KMS-11 (cell line): ENCODE measurements at regions not wholly inside any gene's neighbourhood (a gene's known extent, or its start where the extent isn't known, plus 50 kb on each side); places are given as distances from the start of the nearest gene placed in this dataset.

ENCODE experiments used
- H2AFZ ChIP-seq: fragments of 200-600 bp; sonication (generic); 2 replicates; pipeline ENCODE4 v1.6.1; 2016; ENCODE audit warnings: antibody characterized with exemption, mixed run types, low read depth
- H3K27ac ChIP-seq: fragments of 200-600 bp; sonication (generic); 2 replicates; pipeline ENCODE4 v1.6.1; 2016; ENCODE audit warnings: mild to moderate bottlenecking, mixed run types
- H3K27me3 ChIP-seq: fragments of 200-600 bp; sonication (generic); 2 replicates; pipeline ENCODE4 v1.6.1; 2017; ENCODE audit warnings: mild to moderate bottlenecking, low read depth, mixed run types, moderate library complexity; ENCODE audit not compliant: insufficient read depth
- H3K36me3 ChIP-seq: fragments of 200-600 bp; sonication (generic); 2 replicates; pipeline ENCODE4 v1.6.1; 2017; ENCODE audit warnings: mild to moderate bottlenecking, mixed run types; ENCODE audit not compliant: insufficient read depth
- H3K4me1 ChIP-seq: fragments of 200-600 bp; sonication (generic); 2 replicates; pipeline ENCODE4 v1.6.1; 2016; ENCODE audit warnings: mild to moderate bottlenecking, low read depth, mixed run types; ENCODE audit not compliant: poor library complexity, severe bottlenecking
- H3K4me2 ChIP-seq: fragments of 200-600 bp; sonication (generic); 2 replicates; pipeline ENCODE4 v1.7.0; 2016; ENCODE audit warnings: mild to moderate bottlenecking, mixed run types
- H3K4me3 ChIP-seq: fragments of 200-600 bp; sonication (generic); IDR thresholded peaks from 2 replicates; pipeline ENCODE4 v1.6.1; 2017; ENCODE audit warnings: low read depth, low read length, mixed read lengths; ENCODE audit not compliant: insufficient read depth
- H3K79me2 ChIP-seq: fragments of 200-600 bp; sonication (generic); 2 replicates; pipeline ENCODE4 v1.6.1; 2016; ENCODE audit warnings: low read depth, mixed run types; ENCODE audit not compliant: insufficient read depth
- H3K9ac ChIP-seq: fragments of 200-600 bp; sonication (generic); 2 replicates; pipeline ENCODE4 v1.6.1; 2016; ENCODE audit warnings: mild to moderate bottlenecking, mixed run types
- H4K20me1 ChIP-seq: fragments of 200-600 bp; sonication (generic); 2 replicates; pipeline ENCODE4 v1.6.1; 2016; ENCODE audit warnings: mild to moderate bottlenecking, mixed run types; ENCODE audit not compliant: insufficient read depth
- TF ChIP-seq, protein P1 (sequence below): fragments of 200-600 bp; sonication (generic); conservative IDR thresholded peaks from 2 replicates; pipeline ENCODE4 v1.6.1; 2017; ENCODE audit warnings: low read depth, mild to moderate bottlenecking, antibody characterized with exemption, low read length, moderate library complexity, mixed read lengths

- Histone ChIP-seq H3K27me3 (peaks cover 18% of the 10 kb centered on the region; the same call in 1 of the 2 replicates), H3K4me2 (no peak overlapping the region), H3K36me3 (no peaks in the 10 kb centered on the region), H3K27ac (no peak overlapping the region), H3K9ac (no peak overlapping the region), H2AFZ (no peak overlapping the region), H3K79me2 (no peaks in the 10 kb centered on the region), H3K4me3 (no peak overlapping the region), H3K4me1 (no peaks in the 10 kb centered on the region), H4K20me1 (no peaks in the 10 kb centered on the region)
- TF ChIP-seq, protein P1, sequence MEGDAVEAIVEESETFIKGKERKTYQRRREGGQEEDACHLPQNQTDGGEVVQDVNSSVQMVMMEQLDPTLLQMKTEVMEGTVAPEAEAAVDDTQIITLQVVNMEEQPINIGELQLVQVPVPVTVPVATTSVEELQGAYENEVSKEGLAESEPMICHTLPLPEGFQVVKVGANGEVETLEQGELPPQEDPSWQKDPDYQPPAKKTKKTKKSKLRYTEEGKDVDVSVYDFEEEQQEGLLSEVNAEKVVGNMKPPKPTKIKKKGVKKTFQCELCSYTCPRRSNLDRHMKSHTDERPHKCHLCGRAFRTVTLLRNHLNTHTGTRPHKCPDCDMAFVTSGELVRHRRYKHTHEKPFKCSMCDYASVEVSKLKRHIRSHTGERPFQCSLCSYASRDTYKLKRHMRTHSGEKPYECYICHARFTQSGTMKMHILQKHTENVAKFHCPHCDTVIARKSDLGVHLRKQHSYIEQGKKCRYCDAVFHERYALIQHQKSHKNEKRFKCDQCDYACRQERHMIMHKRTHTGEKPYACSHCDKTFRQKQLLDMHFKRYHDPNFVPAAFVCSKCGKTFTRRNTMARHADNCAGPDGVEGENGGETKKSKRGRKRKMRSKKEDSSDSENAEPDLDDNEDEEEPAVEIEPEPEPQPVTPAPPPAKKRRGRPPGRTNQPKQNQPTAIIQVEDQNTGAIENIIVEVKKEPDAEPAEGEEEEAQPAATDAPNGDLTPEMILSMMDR, result no peak
Measured at GRCh38 chr17:73770115-73770848, 126.0 kb upstream of the SDK2 start.

- no peak overlapping the region for H3K4me3 ChIP-seq
- peaks cover 17% of the 10 kb centered on the region; the same call in 1 of the 2 replicates for H3K27me3 ChIP-seq
- no peak overlapping the region for H3K4me2 ChIP-seq
- no peaks in the 10 kb centered on the region for H3K36me3 ChIP-seq
- no peaks in the 10 kb centered on the region for H3K79me2 ChIP-seq
- H2AFZ ChIP-seq, result no peak overlapping the region
- no peaks in the 10 kb centered on the region for H4K20me1 ChIP-seq
- H3K4me1 ChIP-seq, result no peaks in the 10 kb centered on the region
- no peak overlapping the region for H3K27ac ChIP-seq
- TF ChIP-seq, protein P1, result no peak
- no peak overlapping the region for H3K9ac ChIP-seq
Measured at GRCh38 chr17:73770849-73771229, 126.6 kb upstream of the SDK2 start.

- Histone ChIP-seq H3K27me3 (peaks cover 23% of the 10 kb centered on the region; the same call in 1 of the 2 replicates), H2AFZ (no peak overlapping the region), H3K79me2 (no peaks in the 10 kb centered on the region), H3K36me3 (no peaks in the 10 kb centered on the region), H3K4me1 (no peaks in the 10 kb centered on the region), H3K27ac (no peak overlapping the region), H3K4me2 (no peak overlapping the region), H3K9ac (no peak overlapping the region), H3K4me3 (no peak overlapping the region), H4K20me1 (no peaks in the 10 kb centered on the region)
- TF ChIP-seq, protein P1, result no peak
Measured at GRCh38 chr17:73772107-73772705, 128.0 kb upstream of the SDK2 start.

- H4K20me1 ChIP-seq, result no peaks in the 10 kb centered on the region
- no peaks in the 10 kb centered on the region for H3K4me1 ChIP-seq
- H3K27me3 ChIP-seq, result peaks cover 30% of the 10 kb centered on the region; the same call in 1 of the 2 replicates
- no peak overlapping the region for H3K4me3 ChIP-seq
- no peak overlapping the region for H3K4me2 ChIP-seq
- H3K27ac ChIP-seq, result no peak overlapping the region
- H3K9ac ChIP-seq, result no peak overlapping the region
- TF ChIP-seq, protein P1, result no peak
- H2AFZ ChIP-seq, result no peak overlapping the region
- no peaks in the 10 kb centered on the region for H3K36me3 ChIP-seq
- no peaks in the 10 kb centered on the region for H3K79me2 ChIP-seq
Measured at GRCh38 chr17:73773702-73774101, 129.5 kb upstream of the SDK2 start.
